PFSK-1 (cell line): ENCODE measurements at regions not wholly inside any gene's neighbourhood (a gene's known extent, or its start where the extent isn't known, plus 50 kb on each side); places are given as distances from the start of the nearest gene placed in this dataset.

Experiments used
- FOXP2 ChIP-seq: optimal IDR thresholded peaks from 2 replicates; pipeline ENCODE3; 2011; ENCODE audit warnings: borderline replicate concordance, control low read depth, inconsistent platforms; ENCODE audit not compliant: insufficient read depth; ENCODE audit errors: extremely low read length, extremely low read depth
- POLR2AphosphoS5 ChIP-seq: IDR thresholded peaks from 2 replicates; pipeline ENCODE4 v1.6.1; 2012; ENCODE audit warnings: low read depth, mild to moderate bottlenecking, control low read depth, low read length, moderate library complexity
- SIN3A ChIP-seq: IDR thresholded peaks from 2 replicates; pipeline ENCODE4 v1.6.1; 2012; ENCODE audit warnings: mild to moderate bottlenecking, low read length, moderate library complexity, borderline replicate concordance; ENCODE audit not compliant: insufficient read depth
- TAF1 ChIP-seq: IDR thresholded peaks from 2 replicates; pipeline ENCODE4 v1.6.1; 2012; ENCODE audit warnings: low read length, control low read depth, borderline replicate concordance; ENCODE audit not compliant: insufficient read depth
- TF ChIP-seq, protein P1 (sequence below), 2 experiments: IDR thresholded peaks; 2 replicates each; pipeline versions ENCODE4 v1.6.1 to v1.8.0; 2011 to 2012; ENCODE audit warnings: low read depth in 2 of 2, low read length in 2 of 2, control low read depth in 1 of 2, inconsistent platforms in 1 of 2, mild to moderate bottlenecking in 1 of 2, moderate library complexity in 1 of 2; ENCODE audit not compliant: insufficient read depth in 1 of 2

DNA sequence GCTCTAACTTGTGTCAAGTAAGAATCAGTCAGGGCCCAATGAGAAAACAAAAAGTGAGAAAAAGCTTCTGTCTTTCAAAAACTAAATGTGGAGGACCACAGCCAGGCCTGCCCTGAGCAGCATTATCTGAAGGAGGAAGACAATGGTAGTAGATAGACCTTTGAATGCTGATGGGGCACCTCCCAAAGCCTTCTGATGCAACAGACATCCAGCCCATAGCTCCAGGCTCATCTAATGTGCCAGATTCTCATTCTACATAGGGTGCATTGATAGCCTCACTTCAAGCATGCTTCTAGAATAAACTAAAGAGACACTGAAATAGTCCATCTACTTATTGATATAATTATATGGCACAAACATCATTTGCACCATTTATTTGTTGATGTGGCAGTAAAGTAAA, 351.6 kb downstream of the HHIPL2 start:
- TF ChIP-seq, protein P1, sequence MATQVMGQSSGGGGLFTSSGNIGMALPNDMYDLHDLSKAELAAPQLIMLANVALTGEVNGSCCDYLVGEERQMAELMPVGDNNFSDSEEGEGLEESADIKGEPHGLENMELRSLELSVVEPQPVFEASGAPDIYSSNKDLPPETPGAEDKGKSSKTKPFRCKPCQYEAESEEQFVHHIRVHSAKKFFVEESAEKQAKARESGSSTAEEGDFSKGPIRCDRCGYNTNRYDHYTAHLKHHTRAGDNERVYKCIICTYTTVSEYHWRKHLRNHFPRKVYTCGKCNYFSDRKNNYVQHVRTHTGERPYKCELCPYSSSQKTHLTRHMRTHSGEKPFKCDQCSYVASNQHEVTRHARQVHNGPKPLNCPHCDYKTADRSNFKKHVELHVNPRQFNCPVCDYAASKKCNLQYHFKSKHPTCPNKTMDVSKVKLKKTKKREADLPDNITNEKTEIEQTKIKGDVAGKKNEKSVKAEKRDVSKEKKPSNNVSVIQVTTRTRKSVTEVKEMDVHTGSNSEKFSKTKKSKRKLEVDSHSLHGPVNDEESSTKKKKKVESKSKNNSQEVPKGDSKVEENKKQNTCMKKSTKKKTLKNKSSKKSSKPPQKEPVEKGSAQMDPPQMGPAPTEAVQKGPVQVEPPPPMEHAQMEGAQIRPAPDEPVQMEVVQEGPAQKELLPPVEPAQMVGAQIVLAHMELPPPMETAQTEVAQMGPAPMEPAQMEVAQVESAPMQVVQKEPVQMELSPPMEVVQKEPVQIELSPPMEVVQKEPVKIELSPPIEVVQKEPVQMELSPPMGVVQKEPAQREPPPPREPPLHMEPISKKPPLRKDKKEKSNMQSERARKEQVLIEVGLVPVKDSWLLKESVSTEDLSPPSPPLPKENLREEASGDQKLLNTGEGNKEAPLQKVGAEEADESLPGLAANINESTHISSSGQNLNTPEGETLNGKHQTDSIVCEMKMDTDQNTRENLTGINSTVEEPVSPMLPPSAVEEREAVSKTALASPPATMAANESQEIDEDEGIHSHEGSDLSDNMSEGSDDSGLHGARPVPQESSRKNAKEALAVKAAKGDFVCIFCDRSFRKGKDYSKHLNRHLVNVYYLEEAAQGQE (IDR thresholded peaks at IDR 0.05; ENCODE audit: insufficient read depth in 1 of 2, low read depth in 2 of 2, low read length in 2 of 2): no peak
- TF ChIP-seq SIN3A (no peak), TAF1 (no peak), POLR2AphosphoS5 (no peak), FOXP2 (no peak)

DNA sequence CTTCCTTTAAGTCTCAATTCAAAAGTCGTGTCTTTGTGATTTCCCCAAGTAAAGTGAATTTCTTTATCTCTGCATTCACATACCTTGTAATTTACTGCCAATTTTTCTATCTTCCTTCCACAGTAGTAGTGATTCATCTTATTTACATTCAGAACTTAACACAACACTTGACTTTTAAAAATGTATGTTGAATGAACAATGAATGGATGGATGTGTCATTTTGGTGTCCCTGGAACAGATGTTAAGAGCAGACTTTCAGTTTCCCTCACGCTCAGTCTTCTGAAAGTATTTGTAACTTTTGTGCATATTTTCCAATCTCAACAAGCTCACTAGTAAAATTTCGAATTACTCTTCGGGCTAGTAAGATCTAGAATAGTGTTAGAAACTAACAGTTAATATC, 352.0 kb downstream of the HHIPL2 start:
- TF ChIP-seq SIN3A (no peak), POLR2AphosphoS5 (no peak), FOXP2 (no peak), TAF1 (no peak)
- TF ChIP-seq, protein P1 (IDR thresholded peaks at IDR 0.05; ENCODE audit: insufficient read depth in 1 of 2, low read depth in 2 of 2, low read length in 2 of 2): no peak

- no peak for TF ChIP-seq SIN3A
- no peak for TF ChIP-seq FOXP2
- no peak for TF ChIP-seq TAF1
- TF ChIP-seq, protein P1 (IDR thresholded peaks at IDR 0.05; ENCODE audit: insufficient read depth in 1 of 2, low read depth in 2 of 2, low read length in 2 of 2): no peak
- TF ChIP-seq POLR2AphosphoS5: no peak
These were observed 358.7 kb downstream of the HHIPL2 start for GRCh38 chr1:222189218-222189617.

GRCh38 chr1:222187566-222188332, 360.2 kb downstream of the HHIPL2 start:
- TF ChIP-seq TAF1: no peak
- TF ChIP-seq POLR2AphosphoS5: no peak
- no peak for TF ChIP-seq SIN3A
- TF ChIP-seq, protein P1 (IDR thresholded peaks at IDR 0.05; ENCODE audit: insufficient read depth in 1 of 2, low read depth in 2 of 2, low read length in 2 of 2): no peak
- TF ChIP-seq FOXP2: no peak

GRCh38 chr1:222182641-222183040, 365.3 kb downstream of the HHIPL2 start:
- no peak for TF ChIP-seq POLR2AphosphoS5
- no peak for TF ChIP-seq TAF1
- TF ChIP-seq, protein P1 (IDR thresholded peaks at IDR 0.05; ENCODE audit: insufficient read depth in 1 of 2, low read depth in 2 of 2, low read length in 2 of 2): no peak
- no peak for TF ChIP-seq SIN3A
- TF ChIP-seq FOXP2: no peak
